Brain microvascular endothelial cell (primary cell): ENCODE measurements at regions not wholly inside any gene's neighbourhood (a gene's known extent, or its start where the extent isn't known, plus 50 kb on each side); places are given as distances from the start of the nearest gene placed in this dataset.

Experiments
- DNase-seq: peaks from one replicate; pipeline ENCODE4 v3.0.0-alpha.2; 2020
- H3K27ac ChIP-seq: fragments of 250-450 bp; sonication (Bioruptor Pico); 2 replicates; pipeline ENCODE4 v1.5.1; 2020; ENCODE audit warnings: mild to moderate bottlenecking, moderate library complexity
- H3K27me3 ChIP-seq: fragments of 250-450 bp; sonication (Bioruptor Pico); replicated peaks from 2 replicates; pipeline ENCODE4 v1.5.1; 2020; ENCODE audit warnings: mild to moderate bottlenecking
- H3K36me3 ChIP-seq: fragments of 250-450 bp; sonication (Bioruptor Pico); replicated peaks from 2 replicates; pipeline ENCODE4 v1.5.1; 2020; ENCODE audit warnings: mild to moderate bottlenecking
- H3K4me3 ChIP-seq: 2 replicates; pipeline ENCODE4 v1.5.1; 2011; ENCODE audit warnings: low read depth, mild to moderate bottlenecking, control low read depth, low read length, moderate library complexity
- in situ Hi-C: cut with HindIII; loops from 2 replicates; pipeline ENCODE4 v1.10.0; 2017; ENCODE audit warnings: low sequenced_read_pairs, low pct_ligation_motif_present
- TF ChIP-seq, protein P1 (sequence below): IDR thresholded peaks from 2 replicates; pipeline ENCODE4 v1.5.1; 2011; ENCODE audit warnings: low read depth, mild to moderate bottlenecking, moderate library complexity, low read length, control low read depth, inconsistent platforms; ENCODE audit errors: missing control alignments

DNA sequence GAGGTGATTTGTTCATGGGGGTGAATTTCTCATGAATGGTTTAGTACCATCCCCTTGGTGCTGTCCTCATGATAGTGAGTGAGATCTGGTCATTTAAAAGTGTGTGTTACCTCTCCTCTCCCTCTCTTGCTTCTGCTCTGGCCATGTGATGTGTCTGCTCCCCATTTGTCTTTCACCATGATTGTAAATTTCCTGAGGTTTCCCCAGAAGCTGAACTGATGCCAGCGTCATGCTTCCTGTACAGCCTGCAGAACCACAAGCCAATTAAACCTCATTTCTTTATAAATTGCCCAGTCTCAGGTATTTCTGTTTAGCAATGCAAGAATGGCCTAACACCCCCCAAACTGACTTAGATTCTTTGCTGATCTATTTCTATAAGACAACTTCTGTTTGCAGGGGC, 249.4 kb upstream of the B3GALT2 start:
- in situ Hi-C loops, result no loop called here
- TF ChIP-seq, protein P1, sequence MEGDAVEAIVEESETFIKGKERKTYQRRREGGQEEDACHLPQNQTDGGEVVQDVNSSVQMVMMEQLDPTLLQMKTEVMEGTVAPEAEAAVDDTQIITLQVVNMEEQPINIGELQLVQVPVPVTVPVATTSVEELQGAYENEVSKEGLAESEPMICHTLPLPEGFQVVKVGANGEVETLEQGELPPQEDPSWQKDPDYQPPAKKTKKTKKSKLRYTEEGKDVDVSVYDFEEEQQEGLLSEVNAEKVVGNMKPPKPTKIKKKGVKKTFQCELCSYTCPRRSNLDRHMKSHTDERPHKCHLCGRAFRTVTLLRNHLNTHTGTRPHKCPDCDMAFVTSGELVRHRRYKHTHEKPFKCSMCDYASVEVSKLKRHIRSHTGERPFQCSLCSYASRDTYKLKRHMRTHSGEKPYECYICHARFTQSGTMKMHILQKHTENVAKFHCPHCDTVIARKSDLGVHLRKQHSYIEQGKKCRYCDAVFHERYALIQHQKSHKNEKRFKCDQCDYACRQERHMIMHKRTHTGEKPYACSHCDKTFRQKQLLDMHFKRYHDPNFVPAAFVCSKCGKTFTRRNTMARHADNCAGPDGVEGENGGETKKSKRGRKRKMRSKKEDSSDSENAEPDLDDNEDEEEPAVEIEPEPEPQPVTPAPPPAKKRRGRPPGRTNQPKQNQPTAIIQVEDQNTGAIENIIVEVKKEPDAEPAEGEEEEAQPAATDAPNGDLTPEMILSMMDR, result no peak
- Histone ChIP-seq H3K36me3 (no peaks in the 10 kb centered on the region), H3K27ac (no peak overlapping the region), H3K27me3 (no peaks in the 10 kb centered on the region), H3K4me3 (no peak overlapping the region)
- DNase-seq, result no peak

DNA sequence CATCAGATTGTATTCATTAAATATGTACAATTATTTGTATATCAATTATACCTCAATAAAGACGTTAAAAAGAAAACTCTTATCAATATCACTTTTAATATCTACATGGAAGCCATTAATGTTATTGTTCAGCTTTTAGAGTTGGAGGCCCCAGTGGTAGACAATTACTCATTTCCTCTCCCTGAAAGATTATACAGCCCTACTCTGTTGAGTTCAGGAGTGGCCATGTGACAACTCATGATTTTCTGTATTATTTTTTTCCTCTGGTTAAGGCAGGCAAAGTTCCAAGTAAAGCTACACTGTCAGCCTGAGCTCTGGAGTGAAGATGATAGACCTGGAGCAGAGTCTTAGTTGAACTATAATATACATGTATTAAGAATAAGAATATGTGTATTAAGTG, 247.9 kb upstream of the B3GALT2 start:
- Histone ChIP-seq H3K36me3 (no peaks in the 10 kb centered on the region), H3K27ac (peak overlapping the region; percentile 20), H3K27me3 (no peaks in the 10 kb centered on the region), H3K4me3 (no peak overlapping the region)
- peak; percentile 82 for DNase-seq
- in situ Hi-C loops, result no loop called here
- TF ChIP-seq, protein P1, result no peak

DNA sequence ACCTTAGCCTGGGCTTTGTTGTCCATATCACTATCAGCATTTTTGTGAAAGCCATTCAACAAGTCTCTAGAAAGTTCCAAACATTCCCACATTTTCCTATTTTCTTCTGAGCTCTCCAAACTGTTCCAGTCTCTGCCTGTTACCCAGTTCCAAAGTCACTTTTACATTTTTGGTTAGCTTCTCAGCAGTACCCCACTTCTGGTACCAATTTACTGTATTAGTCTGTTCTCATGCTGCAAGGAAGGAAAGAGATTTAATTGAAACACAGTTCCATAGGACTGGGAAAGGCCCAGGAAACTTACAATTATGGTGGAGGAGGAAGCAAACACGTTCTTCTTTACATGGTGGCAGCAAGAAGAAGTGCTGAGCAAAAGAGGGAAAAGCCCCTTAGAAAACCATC, 247.2 kb upstream of the B3GALT2 start:
- TF ChIP-seq, protein P1, result no peak
- in situ Hi-C loops, result no loop called here
- DNase-seq, result no peak
- Histone ChIP-seq H3K27ac (peak overlapping the region; percentile 20), H3K4me3 (no peak overlapping the region), H3K27me3 (no peaks in the 10 kb centered on the region), H3K36me3 (no peaks in the 10 kb centered on the region)

DNA sequence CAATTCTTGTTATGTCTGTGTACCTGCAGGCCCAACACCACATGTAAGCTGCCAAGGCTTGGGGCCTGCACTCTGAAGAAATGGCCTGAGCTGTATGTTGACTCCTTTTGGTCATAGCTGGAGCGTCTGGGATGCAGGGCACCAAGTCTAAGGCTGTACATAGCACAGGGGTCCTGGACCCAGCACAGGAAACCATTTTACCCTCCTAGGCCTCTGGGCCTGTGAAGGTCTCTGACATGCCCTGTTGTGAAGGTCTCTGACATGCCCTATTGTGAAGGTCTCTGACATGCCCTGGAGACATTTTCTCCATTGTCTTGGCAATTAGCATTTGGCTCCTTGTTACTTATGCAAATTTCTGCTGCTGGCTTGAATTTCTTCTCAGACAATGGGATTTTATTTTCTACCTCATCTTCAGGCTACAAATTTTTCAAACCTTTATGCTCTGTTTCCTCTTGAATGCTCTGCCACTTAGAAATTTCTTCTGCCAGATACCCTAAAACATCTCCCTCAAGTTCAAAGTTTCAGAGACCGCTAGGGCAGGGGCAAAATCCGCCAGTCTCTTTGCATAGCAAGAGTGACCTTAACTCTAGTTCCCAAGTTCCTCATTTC, 246.7 kb upstream of the B3GALT2 start:
- in situ Hi-C loops, result no loop called here
- TF ChIP-seq, protein P1, result no peak
- H3K4me3 ChIP-seq, result no peak overlapping the region
- no peak for DNase-seq
- no peak overlapping the region for H3K27ac ChIP-seq
- no peaks in the 10 kb centered on the region for H3K36me3 ChIP-seq
- H3K27me3 ChIP-seq, result no peaks in the 10 kb centered on the region

DNA sequence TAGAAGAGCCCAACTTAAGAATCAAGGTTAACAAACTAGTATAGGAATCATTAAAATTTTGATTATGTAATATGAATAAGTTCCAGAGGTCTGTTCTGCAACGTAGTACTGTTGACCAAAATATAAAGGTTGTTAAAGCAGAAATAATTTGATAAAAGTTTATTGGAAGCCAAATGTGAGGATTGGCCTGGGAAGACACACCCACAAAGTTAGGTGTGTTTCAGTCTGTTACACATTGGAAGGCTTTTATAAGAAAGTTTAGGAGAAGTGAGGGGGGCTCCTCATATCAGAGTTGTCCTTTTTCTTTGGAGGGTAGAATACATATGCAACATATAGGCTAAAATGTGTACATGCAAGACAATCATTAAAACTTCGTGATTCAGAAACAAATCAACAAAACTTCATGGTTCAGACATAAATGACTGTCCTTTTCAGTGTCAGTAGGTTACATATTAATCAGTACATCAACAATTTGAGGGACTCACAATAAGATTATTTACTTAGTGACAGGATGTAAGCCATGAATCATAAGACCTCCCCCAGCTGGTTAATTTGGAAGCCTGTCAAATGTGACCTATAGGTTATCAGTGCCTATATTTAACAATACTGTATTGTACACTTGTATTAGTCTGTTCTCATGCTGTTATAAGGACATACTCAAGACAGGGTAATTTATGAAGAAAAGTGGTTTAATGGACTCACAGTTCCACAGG, 245.0 kb upstream of the B3GALT2 start:
- TF ChIP-seq, protein P1, result no peak
- Histone ChIP-seq H3K27me3 (no peaks in the 10 kb centered on the region), H3K27ac (no peak overlapping the region), H3K4me3 (no peak overlapping the region), H3K36me3 (no peaks in the 10 kb centered on the region)
- in situ Hi-C loops, result no loop called here
- peak; percentile 55 for DNase-seq
